T-helper 1 cell treated with Interleukin-12 subunit alpha and Interleukin-12 subunit beta and Interleukin-4 antibody, amounts not matched to agents 30 μg/mL and 1 μg/mL, for 36 hours (primary cell): ENCODE measurements at regions not wholly inside any gene's neighbourhood (a gene's known extent, or its start where the extent isn't known, plus 50 kb on each side); places are given as distances from the start of the nearest gene placed in this dataset.
"Not testable (repeated sequence)": the region's sequence is repeated elsewhere in the genome, so short reads cannot be mapped to it uniquely, and the experiment has no call there.

Source experiments
- H3K27ac Mint-ChIP-seq: one replicate; pipeline ENCODE4 v1.8.0; 2021; ENCODE audit warnings: mild to moderate bottlenecking, mixed read lengths
- H3K27me3 Mint-ChIP-seq: one replicate; pipeline ENCODE4 v1.8.0; 2021; ENCODE audit warnings: low read depth, mixed read lengths
- H3K36me3 Mint-ChIP-seq: one replicate; pipeline ENCODE4 v1.8.0; 2021; ENCODE audit warnings: low read depth, mixed read lengths
- H3K4me1 Mint-ChIP-seq: one replicate; pipeline ENCODE4 v1.8.0; 2021; ENCODE audit warnings: low read depth, mixed read lengths
- H3K4me3 Mint-ChIP-seq: one replicate; pipeline ENCODE4 v1.8.0; 2021; ENCODE audit warnings: mild to moderate bottlenecking, moderate library complexity, mixed read lengths
- H3K9me3 Mint-ChIP-seq: one replicate; pipeline ENCODE4 v1.8.0; 2021; ENCODE audit warnings: mixed read lengths

- H3K36me3 Mint-ChIP-seq = no peaks in the 10 kb centered on the region
- H3K27ac Mint-ChIP-seq = no peak overlapping the region
- no peaks in the 10 kb centered on the region for H3K27me3 Mint-ChIP-seq
- no peaks in the 10 kb centered on the region for H3K4me1 Mint-ChIP-seq
- no peaks in the 10 kb centered on the region for H3K9me3 Mint-ChIP-seq
- no peak overlapping the region for H3K4me3 Mint-ChIP-seq
These were observed 176.9 kb downstream of the CTH start for GRCh38 chr1:70587872-70588366.

DNA sequence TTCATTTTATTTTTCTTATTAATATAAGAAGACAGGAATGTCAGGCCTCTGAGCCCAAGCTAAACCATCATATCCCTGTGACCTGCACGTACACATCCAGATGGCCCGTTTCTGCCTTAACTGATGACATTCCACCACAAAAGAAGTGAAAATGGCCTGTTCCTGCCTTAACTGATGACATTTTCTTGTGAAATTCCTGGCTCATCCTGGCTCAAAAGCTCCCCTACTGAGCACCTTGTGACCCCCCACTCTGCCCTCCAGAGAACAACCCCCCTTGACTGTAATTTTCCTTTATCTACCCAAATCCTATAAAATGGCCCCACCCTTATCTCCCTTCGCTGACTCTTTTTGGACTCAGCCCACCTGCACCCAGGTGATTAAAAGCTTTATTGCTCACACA lies 182.5 kb downstream of the CTH start:
- not testable (repeated sequence) for H3K36me3 Mint-ChIP-seq, H3K27ac Mint-ChIP-seq

DNA sequence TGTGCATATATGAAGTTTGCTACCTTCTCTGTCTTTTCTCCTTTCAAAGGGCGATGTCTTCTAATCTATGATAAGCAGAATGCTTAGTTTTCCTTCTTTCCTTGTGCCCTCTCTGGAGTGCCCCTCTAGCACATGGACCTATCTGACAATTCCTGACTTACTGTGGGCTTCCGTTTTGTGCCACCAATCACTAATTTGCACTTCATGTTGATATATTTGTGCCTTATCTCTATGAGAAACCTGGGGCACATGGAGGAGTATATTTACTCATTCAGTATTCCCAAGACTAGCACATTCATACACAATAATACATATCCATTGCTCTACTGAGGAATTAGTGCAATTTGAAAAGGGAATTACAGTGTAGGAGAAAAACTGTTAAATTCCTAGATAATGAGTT lies 197.7 kb downstream of the CTH start:
- H3K27me3 Mint-ChIP-seq = no peaks in the 10 kb centered on the region
- H3K27ac Mint-ChIP-seq = no peak overlapping the region
- H3K9me3 Mint-ChIP-seq = no peaks in the 10 kb centered on the region
- no peak overlapping the region for H3K4me3 Mint-ChIP-seq
- no peaks in the 10 kb centered on the region for H3K4me1 Mint-ChIP-seq
- H3K36me3 Mint-ChIP-seq = no peaks in the 10 kb centered on the region

More for the DNA sequence above, 182.5 kb downstream of the CTH start:
- H3K4me1 Mint-ChIP-seq, H3K4me3 Mint-ChIP-seq, H3K27me3 Mint-ChIP-seq, H3K9me3 Mint-ChIP-seq: not testable (repeated sequence)

DNA sequence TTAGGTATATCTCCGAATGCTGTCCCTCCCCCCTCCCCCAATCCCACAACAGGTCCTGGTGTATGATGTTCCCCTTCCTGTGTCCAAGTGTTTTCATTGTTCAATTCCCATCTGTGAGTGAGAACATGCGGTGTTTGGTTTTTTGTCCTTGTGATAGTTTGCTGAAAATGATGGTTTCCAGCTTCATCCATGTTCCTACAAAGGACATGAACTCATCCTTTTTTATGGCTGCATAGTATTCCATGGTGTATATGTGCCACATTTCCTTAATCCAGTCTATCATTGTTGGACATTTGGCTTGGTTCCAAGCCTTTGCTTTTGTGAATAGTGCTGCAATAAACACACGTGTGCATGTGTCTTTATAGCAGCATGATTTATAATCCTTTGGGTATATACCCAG lies 199.1 kb downstream of the CTH start:
- H3K27me3 Mint-ChIP-seq, H3K36me3 Mint-ChIP-seq, H3K4me3 Mint-ChIP-seq, H3K4me1 Mint-ChIP-seq, H3K9me3 Mint-ChIP-seq, H3K27ac Mint-ChIP-seq: not testable (repeated sequence)

DNA sequence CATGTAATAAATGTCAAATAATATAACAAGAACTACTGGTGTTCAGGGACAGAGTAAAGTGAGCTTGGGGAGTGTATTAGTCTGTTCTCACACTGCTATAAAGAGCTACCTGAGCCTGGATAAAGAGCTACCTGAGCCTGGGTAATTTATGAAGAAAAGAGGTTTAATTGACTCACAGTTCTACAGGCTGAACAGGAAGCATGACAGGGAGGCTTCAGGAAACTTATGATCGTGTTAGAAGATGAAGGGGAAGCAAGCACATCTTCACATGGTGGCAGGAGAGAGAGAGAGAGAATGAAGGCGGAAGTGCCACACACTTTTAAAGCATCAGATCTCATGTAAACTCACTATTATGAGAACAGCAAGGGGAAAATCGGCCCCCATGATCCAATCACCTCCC lies 205.9 kb downstream of the CTH start:
- no peaks in the 10 kb centered on the region for H3K4me1 Mint-ChIP-seq
- H3K27me3 Mint-ChIP-seq = no peaks in the 10 kb centered on the region
- no peaks in the 10 kb centered on the region for H3K36me3 Mint-ChIP-seq
- H3K9me3 Mint-ChIP-seq = peaks cover 8% of the 10 kb centered on the region
- no peak overlapping the region for H3K27ac Mint-ChIP-seq
- H3K4me3 Mint-ChIP-seq = no peak overlapping the region

DNA sequence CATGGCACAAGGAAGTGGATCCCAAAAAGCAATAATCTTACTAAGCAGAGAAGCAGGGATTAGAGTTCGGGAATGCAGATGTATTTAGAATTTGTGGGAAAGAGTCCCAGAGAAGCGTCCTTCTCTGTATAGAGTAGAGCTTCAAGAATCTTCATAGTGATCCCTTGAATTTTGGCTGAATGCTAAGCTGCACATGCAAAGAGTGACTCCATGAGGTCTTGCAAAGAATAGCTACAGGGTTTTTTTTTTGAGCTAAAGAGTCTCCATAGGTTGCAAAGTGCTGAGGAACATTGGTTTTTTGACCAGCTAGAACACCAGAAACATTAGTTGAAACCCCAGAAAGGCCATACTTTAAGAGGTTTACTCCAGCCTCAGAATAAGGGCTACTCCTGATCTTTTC lies 206.7 kb downstream of the CTH start:
- H3K27me3 Mint-ChIP-seq = no peaks in the 10 kb centered on the region
- no peaks in the 10 kb centered on the region for H3K4me1 Mint-ChIP-seq
- H3K9me3 Mint-ChIP-seq = peaks cover 8% of the 10 kb centered on the region
- H3K36me3 Mint-ChIP-seq = no peaks in the 10 kb centered on the region
- no peak overlapping the region for H3K4me3 Mint-ChIP-seq
- H3K27ac Mint-ChIP-seq = no peak overlapping the region

GRCh38 chr1:70627910-70628309 lies 216.8 kb downstream of the CTH start:
- Mint-ChIP-seq H3K4me1 (no peaks in the 10 kb centered on the region), H3K9me3 (no peaks in the 10 kb centered on the region), H3K27ac (no peak overlapping the region), H3K27me3 (no peaks in the 10 kb centered on the region), H3K36me3 (no peaks in the 10 kb centered on the region), H3K4me3 (no peak overlapping the region)

DNA sequence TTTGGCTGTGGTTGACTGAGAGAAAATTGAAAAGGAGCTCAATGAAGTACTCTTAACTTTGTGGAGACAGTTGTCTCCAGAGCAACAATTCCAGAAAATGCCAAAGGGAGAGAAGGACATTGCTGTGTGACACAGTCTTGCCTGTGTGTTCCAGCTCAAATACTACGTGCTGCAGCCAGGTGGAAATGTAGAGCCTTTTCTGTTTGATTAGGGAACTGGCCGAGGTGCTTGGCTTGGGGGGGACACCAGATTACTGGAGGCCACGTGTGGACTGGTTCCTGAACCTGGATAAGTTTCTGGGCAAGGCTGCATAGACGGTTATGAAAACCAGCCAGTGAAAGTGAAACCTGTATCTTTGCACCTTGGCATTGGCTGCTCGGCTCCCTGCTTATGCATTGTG lies 217.9 kb downstream of the CTH start:
- H3K36me3 Mint-ChIP-seq = no peaks in the 10 kb centered on the region
- no peak overlapping the region for H3K4me3 Mint-ChIP-seq
- no peaks in the 10 kb centered on the region for H3K4me1 Mint-ChIP-seq
- no peaks in the 10 kb centered on the region for H3K9me3 Mint-ChIP-seq
- H3K27ac Mint-ChIP-seq = no peak overlapping the region
- no peaks in the 10 kb centered on the region for H3K27me3 Mint-ChIP-seq

DNA sequence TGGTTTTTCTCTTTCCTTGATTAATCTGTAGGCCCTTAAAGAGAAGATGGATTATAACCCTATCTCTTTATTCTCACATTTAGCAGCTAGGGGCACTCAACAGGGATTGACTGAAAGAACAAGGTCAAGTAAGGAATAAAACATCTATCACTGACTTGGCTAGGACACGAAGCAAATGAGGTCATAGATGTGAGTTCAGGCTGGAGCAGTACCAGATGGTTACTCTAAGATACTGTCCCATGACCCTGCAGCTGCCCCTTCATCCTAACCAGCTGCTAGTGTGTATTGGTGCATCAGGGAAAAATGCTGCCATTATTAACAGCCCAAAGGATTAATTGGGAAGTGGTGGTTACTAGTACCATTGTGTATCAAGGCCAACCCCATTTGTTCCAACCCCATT lies 221.9 kb downstream of the CTH start:
- no peak overlapping the region for H3K27ac Mint-ChIP-seq

DNA sequence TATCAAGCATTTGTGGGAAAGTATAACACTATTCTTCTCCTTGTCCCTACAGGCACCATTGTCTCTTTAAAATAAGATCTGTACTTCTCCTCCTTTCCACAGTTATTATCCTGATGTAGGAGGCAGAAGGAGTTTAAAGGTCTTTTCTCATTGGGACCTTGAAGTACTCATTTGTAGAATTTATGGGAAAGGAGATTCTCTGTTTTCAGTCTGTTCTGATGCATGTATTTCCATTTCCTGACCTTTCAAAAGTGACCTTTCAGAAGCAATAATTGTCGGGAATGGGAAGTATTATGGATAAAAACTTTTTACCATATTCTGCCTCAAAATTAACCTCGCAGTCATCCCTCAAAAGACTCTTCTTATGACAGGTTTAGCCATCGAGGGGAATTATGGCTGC lies 224.8 kb downstream of the CTH start:
- H3K4me1 Mint-ChIP-seq = no peaks in the 10 kb centered on the region
- no peaks in the 10 kb centered on the region for H3K36me3 Mint-ChIP-seq
- H3K27ac Mint-ChIP-seq = no peak overlapping the region
- peaks cover 4% of the 10 kb centered on the region for H3K27me3 Mint-ChIP-seq
- no peaks in the 10 kb centered on the region for H3K9me3 Mint-ChIP-seq
- H3K4me3 Mint-ChIP-seq = no peak overlapping the region

More for the DNA sequence above, 221.9 kb downstream of the CTH start:
- H3K27me3 Mint-ChIP-seq = peaks cover 4% of the 10 kb centered on the region
- H3K4me1 Mint-ChIP-seq = no peaks in the 10 kb centered on the region
- H3K9me3 Mint-ChIP-seq = no peaks in the 10 kb centered on the region
- H3K4me3 Mint-ChIP-seq = no peak overlapping the region
- H3K36me3 Mint-ChIP-seq = no peaks in the 10 kb centered on the region

- H3K36me3 Mint-ChIP-seq = no peaks in the 10 kb centered on the region
- H3K4me3 Mint-ChIP-seq = no peak overlapping the region
- H3K9me3 Mint-ChIP-seq = no peaks in the 10 kb centered on the region
- H3K27me3 Mint-ChIP-seq = no peaks in the 10 kb centered on the region
- H3K4me1 Mint-ChIP-seq = no peaks in the 10 kb centered on the region
- H3K27ac Mint-ChIP-seq = no peak overlapping the region
These were observed 230.8 kb downstream of the CTH start for GRCh38 chr1:70641868-70642267.

GRCh38 chr1:70656361-70656760 lies 245.3 kb downstream of the CTH start:
- Mint-ChIP-seq H3K36me3 (no peaks in the 10 kb centered on the region), H3K27ac (no peak overlapping the region), H3K9me3 (no peaks in the 10 kb centered on the region), H3K4me1 (no peaks in the 10 kb centered on the region), H3K4me3 (no peak overlapping the region), H3K27me3 (no peaks in the 10 kb centered on the region)

DNA sequence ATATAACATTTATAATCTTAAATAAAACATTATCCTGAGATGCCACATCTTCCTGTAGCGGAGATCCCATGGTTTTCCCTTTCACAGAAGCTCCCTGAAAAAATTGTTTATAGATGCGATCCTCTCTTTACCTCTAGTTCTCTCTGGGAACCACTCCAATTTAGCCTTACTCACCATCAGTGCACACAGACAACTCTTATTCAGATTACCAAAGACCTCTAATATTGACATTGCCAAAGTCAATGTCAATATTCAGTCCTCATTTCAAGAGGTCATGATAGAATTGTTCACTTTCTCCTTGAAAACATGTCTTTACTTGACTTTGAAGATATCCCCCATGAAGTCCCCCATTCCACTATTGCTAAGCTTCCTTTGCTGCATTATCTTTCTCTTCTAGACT lies 248.8 kb downstream of the CTH start:
- Mint-ChIP-seq H3K27me3 (no peaks in the 10 kb centered on the region), H3K4me3 (no peak overlapping the region), H3K36me3 (no peaks in the 10 kb centered on the region), H3K27ac (no peak overlapping the region), H3K9me3 (no peaks in the 10 kb centered on the region), H3K4me1 (no peaks in the 10 kb centered on the region)

DNA sequence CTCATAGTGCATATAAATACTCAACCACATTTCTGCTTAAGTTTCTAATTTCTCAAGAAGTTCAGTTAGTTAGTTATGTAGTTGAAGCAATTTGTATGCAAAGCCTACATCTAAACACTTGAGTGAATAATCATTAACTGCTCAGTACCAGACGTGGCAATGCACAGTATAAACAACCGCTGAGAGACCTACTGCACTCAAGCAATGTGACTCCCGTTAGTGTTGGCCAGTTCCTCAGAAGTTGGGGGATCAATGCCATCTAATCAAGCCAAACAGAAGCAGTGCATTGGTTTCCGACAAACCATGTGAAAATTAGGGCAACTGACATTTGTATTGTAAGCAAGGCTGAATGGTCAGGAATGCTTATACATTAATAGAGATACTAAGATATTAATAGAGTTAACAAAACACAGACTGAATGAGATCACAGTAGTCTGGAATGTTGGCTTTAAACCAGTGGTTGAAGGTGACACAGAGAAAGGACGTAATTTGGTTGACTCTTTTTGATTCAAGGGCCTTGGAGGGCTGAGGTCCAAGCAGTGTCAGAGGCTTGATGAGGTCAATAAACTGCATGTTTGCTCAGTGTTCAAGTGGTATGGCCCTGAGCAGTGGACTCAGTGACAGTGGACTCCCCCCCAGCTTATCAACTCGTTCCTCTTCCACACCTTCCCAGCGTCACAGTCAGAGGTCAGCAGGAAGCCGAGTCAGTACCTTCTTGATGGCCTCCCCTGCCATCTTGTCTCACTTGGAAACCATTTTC lies 255.5 kb downstream of the CTH start:
- Mint-ChIP-seq H3K27ac (no peak overlapping the region), H3K4me3 (no peak overlapping the region), H3K9me3 (no peaks in the 10 kb centered on the region), H3K4me1 (no peaks in the 10 kb centered on the region), H3K27me3 (no peaks in the 10 kb centered on the region), H3K36me3 (no peaks in the 10 kb centered on the region)

DNA sequence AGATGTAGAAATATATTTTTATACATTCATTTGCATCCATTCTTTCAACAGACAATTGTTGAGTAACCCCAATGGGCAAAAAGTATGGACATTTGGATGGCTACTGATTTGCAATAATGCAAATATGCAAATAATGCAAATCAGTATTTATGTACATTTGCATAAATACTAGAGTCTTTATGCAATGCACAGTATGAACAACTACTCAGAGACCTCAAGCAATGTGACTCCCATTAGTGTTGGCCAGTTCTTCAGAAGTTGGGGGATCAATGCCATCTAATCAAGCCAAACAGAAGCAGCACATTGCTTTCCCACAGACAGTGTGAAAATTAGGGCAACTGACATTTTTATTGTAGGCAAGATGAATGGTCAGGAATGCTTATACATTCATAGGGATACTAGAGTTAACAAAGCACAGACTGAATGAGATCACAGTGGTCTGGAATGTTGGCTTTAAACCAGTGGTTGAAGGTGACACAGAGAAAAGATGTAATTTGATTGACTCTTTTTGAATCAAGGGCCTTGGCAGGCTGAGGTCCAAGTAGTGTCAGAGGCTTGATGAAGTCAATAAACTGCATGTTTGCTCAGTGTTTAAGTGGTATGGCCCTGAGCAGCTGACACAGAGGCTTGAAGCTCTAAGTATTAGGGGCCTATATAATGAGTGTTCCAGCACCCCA lies 256.6 kb downstream of the CTH start:
- Mint-ChIP-seq H3K36me3 (no peaks in the 10 kb centered on the region), H3K27me3 (no peaks in the 10 kb centered on the region), H3K27ac (no peak overlapping the region), H3K4me1 (no peaks in the 10 kb centered on the region), H3K9me3 (no peaks in the 10 kb centered on the region), H3K4me3 (no peak overlapping the region)
